Kidney tubule cell (primary cell): ENCODE measurements at regions not wholly inside any gene's neighbourhood (a gene's known extent, or its start where the extent isn't known, plus 50 kb on each side); places are given as distances from the start of the nearest gene placed in this dataset.
"Not testable (repeated sequence)": the region's sequence is repeated elsewhere in the genome, so short reads cannot be mapped to it uniquely, and the experiment has no call there.

Experiments used
- DNase-seq: peaks from one replicate; pipeline ENCODE4 v3.0.0-alpha.2; 2018; ENCODE audit warnings: low spot score

DNA sequence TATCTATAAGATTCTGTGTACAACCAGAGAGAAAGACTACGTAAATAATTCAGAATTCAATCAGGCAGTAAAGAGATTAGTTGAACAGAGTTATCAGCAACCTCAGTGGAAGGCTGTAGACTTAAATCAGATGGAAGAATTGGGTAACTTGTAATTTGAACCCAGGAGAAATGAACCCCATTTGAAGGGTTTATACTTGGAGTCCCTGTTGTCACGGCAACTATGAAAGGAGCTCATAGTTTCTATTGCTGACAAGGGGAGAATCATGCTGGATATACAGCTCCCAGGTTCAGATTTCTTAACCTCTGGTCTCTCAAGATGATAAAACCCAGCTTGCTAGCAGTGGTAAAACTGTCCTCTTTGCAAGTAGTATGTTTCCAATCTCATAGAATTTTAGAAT lies 54.4 kb upstream of the BMP4 start:
- DNase-seq, result no peak

DNA sequence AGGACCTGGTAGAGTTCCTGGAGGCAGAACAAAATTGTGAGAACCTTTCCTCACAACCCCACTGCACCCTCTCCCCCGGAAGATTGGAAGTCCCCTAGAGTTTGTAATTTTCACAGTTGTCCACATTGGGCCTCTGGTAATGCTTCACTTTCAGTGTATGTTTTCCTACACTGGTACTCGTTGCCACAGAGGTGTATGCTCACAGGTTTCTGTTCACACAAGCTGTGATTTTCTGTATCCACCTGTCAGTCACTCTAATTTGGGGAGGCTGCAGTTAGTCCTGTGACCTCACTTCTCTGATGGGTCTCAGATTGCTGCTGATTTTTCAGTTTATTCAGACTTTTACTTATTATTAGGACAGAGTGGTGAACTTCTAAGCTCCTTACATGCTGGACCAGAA lies 66.4 kb upstream of the BMP4 start:
- no peak for DNase-seq

DNA sequence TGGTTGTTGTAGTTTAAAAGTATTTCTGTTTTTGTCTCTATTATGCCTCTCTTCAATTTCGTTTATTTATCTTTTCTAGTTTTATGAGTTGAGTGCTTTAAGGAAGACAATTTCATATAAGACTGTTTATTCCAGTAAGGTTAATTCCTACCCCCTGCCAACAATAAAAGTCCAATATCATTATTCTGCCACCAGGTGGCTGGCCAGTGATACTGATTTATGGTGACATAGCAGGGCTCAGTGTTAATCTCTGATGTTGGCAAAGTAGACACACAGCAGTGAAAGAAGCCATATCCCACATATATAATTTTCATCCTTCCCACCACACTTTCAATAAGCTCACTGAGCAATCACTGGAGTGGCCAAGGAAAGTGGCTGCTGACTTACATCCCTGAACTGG lies 69.0 kb upstream of the BMP4 start:
- peak; percentile 52 for DNase-seq

DNA sequence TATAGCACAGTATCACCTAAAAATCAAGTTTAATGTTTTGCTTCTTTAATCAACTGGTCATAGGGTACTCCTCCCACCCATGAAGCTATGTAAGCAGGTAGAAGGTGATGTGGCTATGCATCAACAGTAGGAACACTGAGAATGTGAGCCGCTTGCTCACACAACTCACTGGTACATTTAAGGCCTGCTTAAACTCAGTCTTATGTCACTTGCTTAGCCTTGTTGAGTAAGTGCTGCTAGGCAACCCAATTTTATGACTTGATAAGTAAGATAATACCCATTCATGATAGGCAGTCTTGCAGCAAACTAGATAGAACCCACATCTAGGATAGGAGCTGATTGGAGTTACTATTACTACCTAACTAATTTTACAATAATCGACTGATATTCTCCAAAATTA lies 70.0 kb upstream of the BMP4 start:
- peak; percentile 13 for DNase-seq

DNA sequence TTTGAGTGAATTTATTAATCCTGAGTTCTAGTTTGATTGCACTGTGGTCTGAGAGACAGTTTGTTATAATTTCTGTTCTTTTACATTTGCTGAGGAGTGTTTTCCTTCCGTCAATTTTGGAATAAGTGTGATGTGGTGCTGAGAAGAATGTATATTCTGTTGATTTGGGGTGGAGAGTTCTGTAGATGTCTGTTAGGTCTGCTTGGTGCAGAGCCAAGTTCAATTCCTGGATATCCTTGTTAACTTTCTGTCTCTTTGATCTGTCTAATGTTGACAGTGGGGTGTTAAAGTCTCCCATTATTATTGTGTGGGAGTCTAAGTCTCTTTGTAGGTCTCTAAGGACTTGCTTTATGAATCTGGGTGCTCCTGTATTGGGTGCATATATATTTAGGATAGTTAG lies 74.4 kb upstream of the BMP4 start:
- not testable (repeated sequence) for DNase-seq

DNA sequence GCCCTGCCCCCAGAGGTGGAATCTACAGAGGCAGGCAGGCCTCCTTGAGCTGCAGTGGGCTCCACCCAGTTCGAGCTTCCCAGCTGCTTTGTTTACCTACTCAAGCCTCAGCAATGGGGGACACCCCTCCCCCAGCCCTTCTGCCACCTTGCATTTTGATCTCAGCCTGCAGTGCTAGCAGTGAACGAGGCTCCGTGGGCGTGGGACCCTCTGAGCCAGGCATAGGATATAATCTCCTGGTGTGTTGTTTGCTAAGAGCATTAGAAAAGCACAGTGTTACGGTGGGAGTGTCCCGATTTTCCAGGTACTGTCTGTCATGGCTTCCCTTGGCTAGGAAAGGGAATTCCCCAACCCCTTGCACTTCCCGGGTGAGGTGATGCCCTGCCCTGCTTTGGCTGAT lies 76.7 kb upstream of the BMP4 start:
- not testable (repeated sequence) for DNase-seq

DNA sequence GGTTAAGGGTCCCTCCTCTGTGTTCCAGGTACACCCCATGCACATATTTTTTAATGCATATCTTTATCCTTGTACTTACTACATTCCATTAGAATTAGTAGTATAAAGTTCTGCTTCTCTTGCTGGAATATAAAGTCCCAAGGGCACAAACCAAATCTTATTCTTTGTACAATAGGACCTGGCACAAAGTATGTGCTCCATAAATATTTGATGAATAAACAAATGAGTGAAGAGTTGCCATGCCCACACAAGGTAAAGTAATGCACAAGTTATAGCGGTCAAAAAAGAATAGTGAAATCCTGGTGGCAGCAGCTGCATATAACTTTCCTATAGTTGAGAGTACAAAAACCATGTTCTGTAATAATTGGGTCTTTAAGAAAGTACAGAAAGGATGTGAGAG lies 82.1 kb upstream of the BMP4 start:
- no peak for DNase-seq

DNA sequence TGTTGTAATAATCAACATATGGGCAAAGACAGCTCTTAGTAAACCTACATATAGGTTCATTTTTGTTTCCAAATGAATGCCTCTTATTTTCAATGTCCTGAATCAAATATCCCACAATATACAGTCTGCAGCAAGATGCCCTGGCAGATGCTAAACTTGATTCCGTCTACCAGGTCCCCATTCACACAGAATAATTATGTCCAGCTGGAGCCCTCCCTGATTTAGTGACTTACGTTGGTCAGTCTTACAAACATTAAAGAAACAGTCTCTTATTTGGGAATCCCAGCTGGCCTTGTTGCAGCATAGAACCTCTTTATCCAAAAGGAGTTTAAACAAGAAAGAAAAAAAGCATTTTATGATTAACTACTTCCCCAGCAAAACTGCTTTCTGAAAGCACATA lies 82.7 kb upstream of the BMP4 start:
- DNase-seq, result no peak

DNA sequence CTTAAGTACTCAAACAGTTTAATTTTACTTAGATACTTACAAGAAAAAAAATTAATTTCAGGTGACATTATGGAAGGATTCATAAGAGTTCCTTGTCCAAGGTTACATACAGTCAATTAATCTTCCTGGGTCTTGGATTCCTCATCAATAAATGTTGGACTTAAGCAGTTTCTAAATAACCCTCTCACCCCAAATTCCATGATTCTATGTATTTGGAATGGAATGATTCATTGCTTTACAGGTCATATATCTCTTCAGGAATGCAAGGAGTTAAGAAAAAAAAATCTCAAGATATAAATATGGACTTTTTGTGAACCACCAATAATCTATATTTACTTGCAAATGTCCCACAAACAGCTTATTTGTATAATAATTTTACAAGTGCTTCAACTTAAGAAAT lies 84.2 kb upstream of the BMP4 start:
- peak; percentile 16 for DNase-seq

DNA sequence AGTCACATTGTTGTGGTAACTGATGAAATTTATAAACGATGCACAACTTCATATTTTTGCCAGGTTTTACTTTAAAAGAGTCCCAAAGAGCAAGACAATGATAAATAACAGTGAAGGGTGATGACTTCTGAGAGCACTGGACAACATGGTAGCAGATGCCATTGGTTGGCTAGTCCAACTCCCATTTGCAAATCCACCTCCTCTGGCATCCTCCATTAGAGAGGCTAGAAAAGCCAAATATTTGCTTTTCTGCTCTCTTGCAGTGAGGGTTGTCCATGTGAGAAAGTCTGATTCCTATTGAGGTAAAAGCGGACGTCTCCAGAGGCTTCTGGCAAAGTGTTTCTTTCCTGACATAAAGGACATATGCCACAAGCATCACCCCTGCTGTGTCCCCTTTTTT lies 89.6 kb upstream of the BMP4 start:
- DNase-seq, result no peak

DNA sequence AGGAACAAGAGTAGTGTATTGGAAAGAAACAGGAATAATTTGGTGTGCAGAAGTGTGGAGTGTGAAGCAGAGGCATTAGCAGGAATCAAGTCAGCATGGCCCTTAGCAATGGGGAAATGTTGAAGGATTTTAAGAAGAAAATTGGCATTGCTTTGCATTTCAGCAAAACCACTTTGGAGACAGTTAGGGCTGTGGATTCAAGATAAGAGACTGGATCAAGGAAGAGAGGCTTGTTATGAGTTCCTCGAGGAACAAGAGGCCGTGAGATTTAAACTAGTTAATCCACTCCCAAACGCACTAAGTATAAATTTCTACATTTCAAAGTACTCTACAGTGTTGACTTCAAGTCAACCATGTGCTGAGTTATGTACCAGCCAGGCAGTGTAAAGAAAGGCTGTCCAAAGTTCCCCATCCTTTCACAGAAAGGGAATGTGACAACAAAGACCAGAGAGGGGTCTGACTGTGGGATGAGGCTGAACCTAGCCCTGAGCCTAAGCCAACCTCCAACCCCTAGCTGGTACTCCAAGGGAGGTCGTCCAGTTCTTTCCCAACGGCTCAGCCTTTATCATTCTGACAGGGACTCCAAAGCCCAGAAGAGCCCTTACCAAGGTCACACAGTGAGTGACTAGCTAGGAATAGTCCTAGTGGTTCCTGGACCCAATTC lies 91.2 kb upstream of the BMP4 start:
- DNase-seq, result no peak

DNA sequence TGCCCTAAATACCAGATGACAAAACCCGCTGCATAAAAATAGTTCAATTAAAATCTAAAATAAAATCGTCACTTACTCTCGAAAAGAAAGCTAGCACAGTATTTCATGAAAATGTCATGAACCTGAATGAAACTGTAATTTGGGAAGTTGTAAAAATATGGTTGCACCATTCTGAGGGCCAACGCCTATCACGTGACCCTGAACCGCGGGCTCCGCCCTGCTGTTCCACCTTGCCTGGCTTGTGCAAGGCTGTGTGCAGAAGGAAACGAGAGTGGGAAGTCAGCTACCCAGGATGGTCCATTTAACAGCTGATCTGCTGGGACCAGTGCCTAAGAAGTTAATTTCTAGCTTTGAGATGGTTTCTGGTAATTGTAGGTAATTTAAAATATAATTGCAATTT lies 91.7 kb upstream of the BMP4 start:
- no peak for DNase-seq

DNA sequence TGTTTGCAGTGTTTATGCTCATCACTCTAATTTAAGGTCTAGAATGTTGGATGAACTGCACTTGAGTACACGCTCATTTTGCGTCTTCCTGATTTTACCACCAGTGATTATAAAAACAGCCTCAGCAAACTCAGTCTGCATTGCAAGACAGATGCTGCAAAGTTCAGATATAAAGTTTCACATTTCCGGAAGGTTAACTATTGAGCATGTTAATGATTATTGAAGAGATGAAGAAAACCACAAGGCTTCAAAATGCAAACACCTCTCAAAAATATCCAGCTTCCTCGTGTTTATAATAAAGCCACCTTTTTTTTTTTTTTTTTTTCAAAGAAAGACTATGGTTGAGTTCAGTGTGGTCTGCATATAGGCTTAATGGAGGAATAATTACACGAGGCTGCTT lies 92.1 kb upstream of the BMP4 start:
- peak; percentile 44 for DNase-seq

DNA sequence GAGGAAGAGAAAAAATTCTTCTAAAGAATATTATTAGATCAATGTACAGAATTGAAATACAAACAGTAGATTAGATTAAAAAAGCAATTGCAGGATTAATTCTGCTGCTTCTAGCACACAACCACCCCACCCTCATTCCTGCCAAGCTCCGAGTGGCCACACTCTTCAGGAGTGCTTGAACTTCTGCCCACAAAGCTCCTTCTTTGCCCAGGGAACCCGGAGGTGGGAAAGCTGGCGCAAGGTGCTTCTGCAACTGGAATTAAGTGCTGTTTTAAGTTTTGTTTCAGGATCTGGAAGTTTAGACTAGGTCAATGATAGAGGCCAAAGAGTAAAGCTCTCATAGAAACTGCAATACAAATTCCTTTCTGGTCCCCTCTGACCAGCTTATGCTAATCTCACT lies 94.1 kb upstream of the BMP4 start:
- DNase-seq, result no peak

DNA sequence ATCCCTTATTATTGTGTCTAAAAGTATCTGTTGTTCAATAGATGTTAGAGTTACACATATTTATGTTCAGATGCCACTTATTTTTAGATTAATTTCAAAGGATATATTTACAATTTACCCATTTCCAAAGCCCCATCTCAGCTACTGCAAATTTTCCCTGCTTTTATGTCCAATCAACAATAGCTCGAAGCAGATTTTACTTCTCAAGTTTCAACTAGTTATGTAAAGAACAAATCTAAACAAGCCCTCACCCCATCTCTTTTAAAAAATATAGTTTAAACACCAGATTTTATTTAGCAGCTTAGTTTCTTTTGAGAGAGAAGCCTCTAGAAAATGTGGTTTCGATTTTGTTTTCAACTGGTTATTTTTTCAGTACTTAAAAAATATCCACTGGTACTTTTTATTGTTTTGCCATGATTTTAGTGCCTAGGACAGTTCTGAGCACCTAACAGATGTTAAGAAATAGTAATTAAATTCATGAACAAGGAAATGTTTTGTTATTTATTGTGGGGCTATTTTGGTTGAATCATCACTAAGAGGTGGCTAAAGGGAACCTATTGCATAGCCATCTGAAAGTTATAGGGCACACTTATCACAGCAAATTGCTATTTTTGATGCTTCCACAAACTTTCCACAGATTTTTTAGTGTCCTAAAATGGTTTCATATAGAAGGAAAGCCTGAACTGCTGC lies 96.2 kb upstream of the BMP4 start:
- DNase-seq, result no peak

DNA sequence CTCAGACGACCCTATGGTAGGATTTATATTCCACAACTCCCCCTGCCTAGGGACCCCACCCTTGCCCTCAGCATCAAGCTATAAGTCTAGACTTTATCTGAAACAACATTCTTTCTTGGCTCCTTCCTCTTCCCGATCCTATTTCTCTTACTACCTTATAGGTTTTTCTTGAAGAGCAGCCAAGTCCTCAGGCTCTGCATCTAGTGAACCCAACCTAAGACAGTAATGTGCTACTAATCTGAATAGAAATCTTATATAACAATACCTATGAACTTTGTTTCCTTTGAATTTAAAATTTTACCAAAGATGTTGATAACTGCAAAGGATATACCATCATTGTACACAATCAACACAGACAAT lies 96.7 kb upstream of the BMP4 start:
- no peak for DNase-seq

DNA sequence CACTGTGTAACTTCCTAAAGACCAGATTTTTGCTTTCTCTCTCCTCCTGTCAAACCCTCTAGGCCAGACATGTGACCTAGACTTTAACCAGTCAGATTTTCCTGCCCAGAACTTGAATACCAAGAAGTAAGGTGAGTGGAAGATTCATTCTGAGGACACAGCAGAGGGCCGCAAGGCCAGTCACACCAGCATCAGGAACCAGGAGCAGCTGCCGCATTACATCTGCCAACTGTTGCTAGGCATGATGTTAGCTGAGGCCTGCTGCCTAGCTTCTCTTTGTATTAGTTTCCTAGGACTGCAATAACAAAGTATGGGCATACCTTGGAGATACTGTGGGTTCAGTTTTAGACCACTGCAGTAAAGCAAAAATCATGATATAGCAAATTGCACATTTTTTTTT lies 101.9 kb upstream of the BMP4 start:
- no peak for DNase-seq

DNA sequence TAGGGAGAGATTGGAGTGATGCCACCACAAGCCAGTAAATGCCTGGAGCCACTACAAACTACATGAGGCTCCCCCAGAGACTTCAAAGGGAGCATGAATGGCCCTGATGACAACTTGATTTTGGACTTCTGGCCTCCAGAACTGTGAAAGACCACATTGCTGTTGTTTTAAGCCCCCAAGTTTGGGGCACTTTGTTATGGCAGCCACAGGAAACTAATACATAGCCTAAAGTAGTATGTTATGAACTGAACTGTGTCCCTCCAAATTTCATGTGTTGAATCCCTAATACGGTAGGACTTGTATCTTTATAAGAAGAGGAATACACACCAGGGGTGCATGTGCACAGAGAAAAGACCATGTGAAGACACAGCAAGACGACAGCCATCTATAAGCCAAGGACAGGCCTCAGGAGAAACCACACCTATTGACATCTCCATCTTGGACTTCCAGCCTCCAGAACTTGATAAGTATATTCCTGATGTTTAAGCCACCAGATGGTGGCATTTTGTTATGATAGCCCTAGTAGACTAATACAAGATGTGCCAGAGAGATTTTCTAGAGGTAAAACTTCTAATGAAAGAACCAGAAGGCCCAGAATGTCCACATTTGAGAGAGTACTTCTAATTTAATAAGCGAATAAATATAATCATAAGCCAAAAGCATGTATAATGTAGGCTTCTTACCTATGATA lies 127.1 kb upstream of the BMP4 start:
- DNase-seq, result no peak

DNA sequence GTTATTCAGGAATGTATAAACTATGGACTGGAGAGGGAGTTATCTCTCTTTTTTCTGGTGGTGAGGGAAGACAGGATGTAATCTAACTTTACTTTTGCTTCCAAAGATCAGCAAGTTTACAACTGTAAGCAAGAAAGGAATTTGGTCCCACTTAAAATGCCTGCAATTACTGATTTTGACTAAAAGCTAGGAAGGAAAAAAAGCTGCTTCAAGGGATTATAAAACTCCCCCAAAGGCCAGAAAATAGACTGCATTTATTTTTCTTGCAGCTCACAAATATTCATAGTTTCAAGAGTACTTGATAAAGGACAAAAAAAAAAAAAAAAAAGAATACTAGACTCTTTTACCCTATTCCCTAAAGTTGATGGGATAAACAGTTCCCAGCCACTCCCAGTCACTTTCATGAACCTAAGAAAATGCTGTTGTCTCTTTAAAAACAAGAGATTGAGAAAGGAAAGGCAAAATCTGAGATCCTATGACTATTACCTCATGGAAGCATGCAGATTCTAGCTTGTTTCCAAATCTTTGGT lies 128.7 kb upstream of the BMP4 start:
- no peak for DNase-seq

DNA sequence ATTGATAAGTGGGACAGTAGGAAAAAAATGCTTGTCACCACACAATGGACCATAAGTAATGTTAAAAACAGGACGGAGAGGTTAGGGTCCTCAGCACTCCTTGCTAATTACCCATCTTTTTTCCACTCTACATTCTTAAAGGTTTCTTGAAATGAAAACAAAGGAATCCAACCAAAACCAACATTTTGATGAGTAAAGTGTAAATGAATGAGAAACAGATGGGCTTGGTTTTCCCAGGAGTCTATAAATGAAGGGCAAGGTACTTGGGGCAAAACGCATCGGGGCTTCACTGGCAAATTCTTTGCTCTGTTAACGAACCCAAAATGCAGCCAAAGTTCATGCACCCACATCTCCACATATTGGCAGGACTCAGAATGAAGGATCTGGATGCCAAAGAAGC lies 129.2 kb upstream of the BMP4 start:
- DNase-seq, result no peak

DNA sequence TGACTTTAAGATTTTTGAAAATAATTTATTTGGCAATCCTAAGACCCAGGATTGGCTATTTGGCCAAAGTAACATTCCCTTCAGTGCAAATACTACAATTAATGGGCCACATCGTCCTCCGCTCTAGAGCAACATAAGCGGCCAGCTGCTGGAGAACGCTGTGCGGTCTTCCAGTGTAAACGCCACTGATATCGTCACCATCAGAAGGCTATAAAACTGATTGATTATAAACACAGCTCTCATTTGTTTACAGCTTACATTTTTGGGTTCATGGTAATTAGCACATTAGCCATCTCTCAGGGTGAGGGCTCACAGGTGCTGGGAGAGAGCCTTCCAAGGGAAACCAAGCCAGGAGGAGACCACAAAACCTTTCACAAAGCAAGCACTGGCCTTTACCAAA lies 130.1 kb upstream of the BMP4 start:
- DNase-seq, result no peak

DNA sequence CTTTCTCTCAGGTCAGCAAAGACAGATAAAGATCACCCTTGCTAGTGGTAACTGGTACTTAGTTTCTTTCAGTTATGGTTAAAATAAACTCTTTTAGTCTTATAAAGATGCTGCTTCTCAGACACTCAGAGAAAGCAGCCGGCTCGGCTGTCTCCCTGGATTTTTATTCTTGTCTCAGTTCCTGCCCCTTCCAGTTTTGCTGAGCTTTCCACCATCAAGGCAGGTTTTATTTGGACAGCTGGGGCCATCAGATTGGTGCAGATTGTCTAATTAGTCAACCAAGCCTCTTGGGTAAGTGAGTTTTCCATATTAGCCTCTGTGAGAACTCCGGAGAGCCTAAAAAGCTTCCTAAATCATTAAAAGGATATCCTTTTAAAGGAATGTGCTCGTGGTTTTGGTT lies 130.8 kb upstream of the BMP4 start:
- DNase-seq, result no peak

DNA sequence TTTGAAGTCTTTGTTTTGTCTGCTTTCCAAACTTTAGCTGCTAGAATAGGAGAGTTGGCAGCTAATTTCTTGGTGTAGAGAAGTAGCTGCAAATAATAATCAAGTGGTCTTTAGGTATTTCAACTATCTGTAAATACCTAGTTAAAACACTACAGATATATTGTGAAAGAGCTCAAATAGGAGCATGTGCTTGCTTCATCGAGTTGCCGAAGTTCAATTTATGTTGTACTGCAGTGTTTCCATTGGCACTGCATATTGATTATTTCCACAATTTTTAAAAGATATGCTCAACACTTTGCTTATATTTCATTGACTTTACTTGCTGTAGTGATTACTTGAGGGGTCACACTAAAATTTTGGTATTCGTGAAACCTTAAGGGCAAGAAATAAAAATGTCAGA lies 131.6 kb upstream of the BMP4 start:
- no peak for DNase-seq

DNA sequence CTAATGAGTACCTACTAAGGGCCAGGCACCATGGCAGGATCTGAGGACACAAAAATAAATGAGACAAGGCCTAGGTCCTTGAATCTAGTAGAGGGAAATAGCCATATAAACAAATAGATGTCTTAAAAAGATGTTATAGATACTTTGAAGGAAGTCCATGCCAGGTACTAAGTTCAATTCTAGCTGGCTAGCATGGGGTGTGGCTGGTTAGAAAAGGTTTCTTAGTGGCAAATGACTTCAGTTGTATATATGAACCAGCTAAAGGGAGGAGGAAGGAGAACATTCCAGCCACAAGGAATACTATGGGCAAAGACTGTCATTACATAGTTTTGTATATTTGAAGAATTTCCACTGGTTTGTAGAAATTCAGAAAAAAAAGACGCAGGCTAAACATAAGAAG lies 133.6 kb upstream of the BMP4 start:
- DNase-seq, result no peak
